ENCODE measurements at regions not wholly inside any gene's neighbourhood (a gene's known extent, or its start where the extent isn't known, plus 50 kb on each side); places are given as distances from the start of the nearest gene placed in this dataset.

- Histone ChIP-seq H3K9ac (ENCODE audit: low read length) (no peak overlapping the region), H3K27me3 (ENCODE audit: insufficient read depth, low read length) (no peaks in the 10 kb centered on the region; the same call in 1 of the 2 replicates), H3K79me2 (ENCODE audit: insufficient read depth, low read length) (no peaks in the 10 kb centered on the region), H3F3A (ENCODE audit: insufficient read depth, low read length) (no peaks in the 10 kb centered on the region), H3K4me3 (ENCODE audit: low read depth, low read length, poor library complexity, severe bottlenecking) (no peak overlapping the region), H3K27ac (ENCODE audit: low read depth, low read length, poor library complexity, severe bottlenecking) (no peak overlapping the region), H3K4me2 (ENCODE audit: low read length) (no peak overlapping the region), H2AFZ (ENCODE audit: low read length) (no peak overlapping the region), H3K4me1 (ENCODE audit: insufficient read depth, low read length, severe bottlenecking) (no peaks in the 10 kb centered on the region), H3K9me3 (ENCODE audit: low read length) (no peaks in the 10 kb centered on the region), H4K20me1 (ENCODE audit: insufficient read depth, low read length) (no peaks in the 10 kb centered on the region), H3K9me2 (ENCODE audit: low read depth, low read length) (no peaks in the 10 kb centered on the region), H3K36me3 (ENCODE audit: insufficient read depth, low read length) (no peaks in the 10 kb centered on the region)
- TF ChIP-seq EZH2 (IDR thresholded peaks at IDR 0.05; ENCODE audit: borderline replicate concordance, low read length) (no peak), CTCF (IDR thresholded peaks at IDR 0.05; ENCODE audit: low read length) (no peak)
Observed at GRCh38 chr2:18208956-18209355, 330.5 kb downstream of the KCNS3 start.

GRCh38 chr2:18200771-18201170 is 322.3 kb downstream of the KCNS3 start:
- Histone ChIP-seq H3F3A (ENCODE audit: insufficient read depth, low read length) (no peaks in the 10 kb centered on the region), H3K4me1 (ENCODE audit: insufficient read depth, low read length, severe bottlenecking) (no peaks in the 10 kb centered on the region), H3K79me2 (ENCODE audit: insufficient read depth, low read length) (no peaks in the 10 kb centered on the region), H3K4me2 (ENCODE audit: low read length) (no peak overlapping the region), H3K9me2 (ENCODE audit: low read depth, low read length) (no peaks in the 10 kb centered on the region), H3K36me3 (ENCODE audit: insufficient read depth, low read length) (no peaks in the 10 kb centered on the region), H3K9me3 (ENCODE audit: low read length) (no peaks in the 10 kb centered on the region), H3K27me3 (ENCODE audit: insufficient read depth, low read length) (no peaks in the 10 kb centered on the region), H4K20me1 (ENCODE audit: insufficient read depth, low read length) (no peaks in the 10 kb centered on the region), H3K27ac (ENCODE audit: low read depth, low read length, poor library complexity, severe bottlenecking) (no peak overlapping the region), H2AFZ (ENCODE audit: low read length) (no peak overlapping the region), H3K9ac (ENCODE audit: low read length) (no peak overlapping the region), H3K4me3 (ENCODE audit: low read depth, low read length, poor library complexity, severe bottlenecking) (no peak overlapping the region)
- TF ChIP-seq CTCF (IDR thresholded peaks at IDR 0.05; ENCODE audit: low read length) = no peak
- no peak for TF ChIP-seq EZH2 (IDR thresholded peaks at IDR 0.05; ENCODE audit: borderline replicate concordance, low read length)

GRCh38 chr2:18198677-18199076 is 320.2 kb downstream of the KCNS3 start:
- no peak overlapping the region for H2AFZ ChIP-seq (ENCODE audit: low read length)
- H4K20me1 ChIP-seq (ENCODE audit: insufficient read depth, low read length) = no peaks in the 10 kb centered on the region
- no peak overlapping the region for H3K4me3 ChIP-seq (ENCODE audit: low read depth, low read length, poor library complexity, severe bottlenecking)
- H3K4me1 ChIP-seq (ENCODE audit: insufficient read depth, low read length, severe bottlenecking) = no peaks in the 10 kb centered on the region
- H3K27me3 ChIP-seq (ENCODE audit: insufficient read depth, low read length) = no peaks in the 10 kb centered on the region
- no peaks in the 10 kb centered on the region for H3K9me2 ChIP-seq (ENCODE audit: low read depth, low read length)
- no peak overlapping the region for H3K27ac ChIP-seq (ENCODE audit: low read depth, low read length, poor library complexity, severe bottlenecking)
- H3F3A ChIP-seq (ENCODE audit: insufficient read depth, low read length) = no peaks in the 10 kb centered on the region
- no peaks in the 10 kb centered on the region for H3K9me3 ChIP-seq (ENCODE audit: low read length)
- TF ChIP-seq EZH2 (IDR thresholded peaks at IDR 0.05; ENCODE audit: borderline replicate concordance, low read length) = no peak
- no peak for TF ChIP-seq CTCF (IDR thresholded peaks at IDR 0.05; ENCODE audit: low read length)
- H3K4me2 ChIP-seq (ENCODE audit: low read length) = no peak overlapping the region
- H3K36me3 ChIP-seq (ENCODE audit: insufficient read depth, low read length) = no peaks in the 10 kb centered on the region
- H3K9ac ChIP-seq (ENCODE audit: low read length) = no peak overlapping the region
- H3K79me2 ChIP-seq (ENCODE audit: insufficient read depth, low read length) = no peaks in the 10 kb centered on the region
